ENCODE measurements at regions not wholly inside any gene's neighbourhood (a gene's known extent, or its start where the extent isn't known, plus 50 kb on each side); places are given as distances from the start of the nearest gene placed in this dataset.
"Not testable (repeated sequence)": the region's sequence is repeated elsewhere in the genome, so short reads cannot be mapped to it uniquely, and the experiment has no call there.

- in situ Hi-C loops (cut with MboI; ENCODE audit: low sequenced_read_pairs): not testable (repeated sequence)
These were observed 106.1 kb downstream of the CHD1L start for GRCh38 chr1:147348592-147348991.

GRCh38 chr1:147349533-147349932 is 107.0 kb downstream of the CHD1L start:
- in situ Hi-C loops (cut with MboI; ENCODE audit: low sequenced_read_pairs): no loop called here

DNA sequence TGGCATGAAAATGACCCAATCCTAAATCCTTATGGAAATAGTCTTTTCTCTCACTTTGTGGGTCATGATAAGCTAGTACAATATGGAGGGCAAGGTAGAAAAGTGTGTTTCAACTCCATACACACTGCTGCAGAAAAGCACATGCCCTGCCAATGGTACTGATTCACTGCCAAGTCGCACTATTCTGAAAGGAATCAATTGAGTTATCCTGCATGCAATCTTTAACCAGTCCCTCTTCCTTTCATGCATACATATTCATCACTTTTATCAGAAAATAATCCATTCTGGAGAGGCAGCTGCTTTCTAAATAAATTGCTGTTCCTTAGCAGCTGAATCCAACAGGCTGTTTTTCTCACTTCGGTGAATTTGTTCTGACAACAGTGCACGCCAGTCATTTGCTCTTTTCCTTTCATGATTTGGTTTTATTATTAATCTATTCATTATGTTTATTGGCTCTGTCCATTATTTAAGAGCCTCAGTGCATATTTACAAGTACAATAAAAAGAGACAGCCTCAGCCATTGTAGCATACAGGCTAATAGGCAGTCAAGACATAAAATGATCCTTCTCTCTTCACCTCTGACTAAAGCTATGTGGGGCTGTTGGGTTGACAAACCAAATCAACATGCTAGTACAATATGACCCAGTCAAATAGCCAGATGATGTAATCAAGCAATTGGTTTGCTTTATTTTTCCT is 108.8 kb downstream of the CHD1L start:
- in situ Hi-C loops (cut with MboI; ENCODE audit: low sequenced_read_pairs): no loop called here

DNA sequence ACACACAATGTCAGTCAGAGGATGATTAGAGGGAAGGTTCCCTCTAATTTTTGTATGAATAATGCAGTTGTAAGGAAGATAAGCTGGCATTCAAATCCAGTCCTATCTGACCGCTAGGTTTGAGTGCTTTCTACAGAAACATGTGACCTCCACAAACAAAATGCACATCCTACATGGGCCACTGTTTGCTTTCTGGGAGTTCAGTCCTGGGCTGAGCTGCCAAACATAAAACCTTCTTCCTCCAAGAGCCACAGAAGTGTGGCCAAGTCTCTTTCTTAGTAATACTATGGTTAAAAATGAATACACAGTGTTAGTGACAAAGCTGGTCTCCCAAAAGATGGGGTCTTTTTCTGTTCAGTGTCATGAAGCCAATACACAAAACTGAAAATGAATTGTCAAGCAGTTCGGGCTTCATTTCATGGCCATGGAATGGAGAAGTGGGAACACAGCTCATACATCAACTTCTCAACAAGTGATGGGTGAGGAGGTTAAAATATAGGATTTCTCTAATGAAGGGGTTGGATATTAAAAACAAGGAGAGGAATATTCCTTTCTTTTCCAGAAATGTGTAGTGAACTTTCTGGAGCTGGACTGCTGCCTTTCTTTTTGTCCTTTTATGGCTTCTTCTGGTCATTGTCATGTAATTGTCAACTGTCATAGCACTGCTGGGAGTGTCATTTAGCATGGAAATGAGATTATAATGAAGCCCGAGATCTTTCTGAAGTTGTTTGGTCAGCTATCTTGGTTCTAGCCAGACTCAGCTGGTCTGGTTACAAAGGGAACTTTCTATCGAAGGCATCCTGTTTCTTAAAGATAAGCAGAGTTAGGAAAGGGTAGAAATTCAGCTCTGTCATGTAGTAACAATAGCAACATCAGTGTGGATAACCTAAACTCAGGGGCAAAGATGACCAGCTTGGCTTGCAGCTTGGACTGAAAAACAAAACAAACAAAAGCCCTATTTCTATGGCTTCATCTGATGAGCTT is 135.1 kb downstream of the CHD1L start:
- in situ Hi-C loops (cut with MboI; ENCODE audit: low sequenced_read_pairs): no loop called here

DNA sequence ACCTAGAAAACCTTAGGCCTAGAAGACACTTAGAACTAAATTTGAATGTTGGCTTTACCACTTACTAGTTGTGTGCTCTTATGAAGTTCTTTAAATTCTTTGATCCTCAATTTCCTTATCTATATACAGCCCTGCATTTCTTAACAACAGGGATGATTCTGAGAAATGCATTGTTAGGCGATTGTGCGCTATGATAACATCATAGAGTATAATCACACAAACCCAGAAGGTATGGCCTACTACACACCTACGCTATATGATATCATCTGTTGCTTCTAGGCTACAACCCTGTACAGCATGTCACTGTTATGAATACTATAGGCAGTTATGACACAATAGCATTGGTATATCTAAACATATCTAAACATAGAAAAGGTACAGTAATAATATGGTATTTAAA is 137.4 kb downstream of the CHD1L start:
- in situ Hi-C loops (cut with MboI; ENCODE audit: low sequenced_read_pairs): no loop called here

DNA sequence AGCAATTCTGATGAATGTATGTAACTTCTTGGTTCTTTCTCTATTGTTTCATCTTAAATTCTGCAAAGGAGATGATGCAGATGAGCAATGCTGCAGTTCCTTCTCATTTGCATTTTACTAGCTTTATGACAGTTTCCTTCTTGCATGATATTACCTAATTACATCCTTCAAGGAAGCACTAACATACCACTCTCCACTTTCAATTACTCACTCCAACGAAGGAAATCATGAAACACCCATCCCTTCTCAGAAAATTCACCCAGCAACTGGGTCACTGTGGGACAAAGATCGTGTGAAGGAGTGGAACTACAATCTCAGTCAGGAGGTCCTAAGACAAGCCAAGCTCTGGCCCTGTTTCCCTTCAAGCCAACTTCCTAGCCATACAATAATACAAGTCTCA is 142.3 kb downstream of the CHD1L start:
- in situ Hi-C loops (cut with MboI; ENCODE audit: low sequenced_read_pairs): no loop called here

- in situ Hi-C loops (cut with MboI; ENCODE audit: low sequenced_read_pairs): no loop called here
These were observed 146.5 kb downstream of the CHD1L start for GRCh38 chr1:147388969-147389368.

DNA sequence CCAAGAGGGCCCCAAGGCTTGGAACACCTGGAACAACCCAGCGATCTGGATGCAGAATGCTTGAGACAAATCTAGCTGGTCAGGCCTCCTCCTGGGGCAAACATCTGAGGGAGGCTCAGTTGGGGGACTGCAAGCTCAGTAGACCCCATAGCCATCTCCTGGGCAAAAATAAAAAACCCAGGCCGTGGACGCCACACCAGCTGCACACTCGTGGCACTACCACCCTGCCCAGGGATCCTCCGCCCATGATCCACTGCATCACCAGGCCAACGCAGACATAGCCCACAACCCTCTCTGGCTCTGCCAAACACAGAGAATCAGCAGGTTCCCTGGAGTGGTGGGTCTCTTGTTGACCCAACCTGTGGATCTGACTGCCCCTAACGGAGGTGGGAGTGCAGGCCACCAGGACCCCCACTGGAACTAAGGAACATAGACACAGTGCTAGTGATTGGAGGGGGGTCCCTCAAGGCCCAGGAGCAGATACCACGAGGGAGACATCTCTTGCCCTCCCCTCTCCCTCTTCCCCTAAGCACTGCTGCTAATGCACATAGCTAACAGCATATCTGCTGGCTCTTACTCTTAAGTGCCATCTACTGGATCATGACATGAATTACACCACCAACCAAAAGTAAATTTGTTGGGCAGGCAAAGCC is 147.2 kb downstream of the CHD1L start:
- in situ Hi-C loops (cut with MboI; ENCODE audit: low sequenced_read_pairs): no loop called here

DNA sequence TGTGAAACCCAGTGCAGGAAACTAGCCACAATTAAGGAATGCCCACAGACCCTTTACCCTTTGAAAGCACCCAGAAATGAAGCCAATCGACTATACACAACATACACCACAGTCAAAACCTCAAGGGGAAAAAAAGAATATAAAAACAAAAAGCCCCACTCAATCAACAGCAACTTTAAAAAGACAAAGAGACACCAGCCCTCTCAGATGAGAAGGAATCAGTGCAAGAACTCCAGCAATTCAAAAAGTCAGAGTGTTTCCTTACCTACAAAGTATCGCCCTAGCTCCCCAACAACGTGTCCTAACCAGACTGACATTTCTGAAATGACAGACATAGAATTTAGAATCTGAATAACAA is 147.7 kb downstream of the CHD1L start:
- in situ Hi-C loops (cut with MboI; ENCODE audit: low sequenced_read_pairs): no loop called here

DNA sequence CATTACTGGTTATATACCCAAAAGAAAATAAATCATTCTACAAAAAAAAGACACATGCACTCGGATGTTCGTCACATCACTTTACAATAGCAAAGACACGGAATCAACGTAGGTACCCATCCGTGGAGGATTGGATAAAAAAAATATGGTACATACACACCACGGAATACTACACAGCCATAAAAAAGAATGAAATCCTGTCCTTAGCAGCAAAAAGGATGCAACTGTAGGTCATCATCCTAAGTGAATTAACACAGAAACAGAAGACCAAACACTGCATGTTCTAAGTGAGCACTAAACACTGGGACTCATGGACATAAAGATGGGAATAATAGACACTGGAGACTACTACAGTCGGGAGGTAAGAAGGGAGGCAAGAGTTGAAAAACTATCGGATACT is 148.6 kb downstream of the CHD1L start:
- in situ Hi-C loops (cut with MboI; ENCODE audit: low sequenced_read_pairs): no loop called here

- in situ Hi-C loops (cut with MboI; ENCODE audit: low sequenced_read_pairs): not testable (repeated sequence)
These were observed 138.8 kb upstream of the BCL9 start for GRCh38 chr1:147402326-147403045.

DNA sequence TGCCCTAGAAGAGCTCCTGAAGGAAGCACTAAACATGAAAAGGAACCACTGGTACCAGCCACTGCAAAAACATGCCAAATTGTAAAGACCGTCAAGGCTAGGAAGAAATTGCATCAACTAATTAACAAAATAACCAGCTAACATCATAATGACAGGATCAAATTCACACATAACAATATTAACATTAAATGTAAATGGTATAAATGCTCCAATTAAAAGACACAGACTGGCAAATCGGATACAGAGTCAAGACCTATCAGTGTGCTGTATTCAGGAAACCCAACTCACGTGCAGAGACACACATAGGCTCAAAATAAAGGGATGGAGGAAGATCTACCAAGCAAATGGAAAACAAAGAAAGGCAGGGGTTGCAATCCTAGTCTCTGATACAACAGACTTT is 137.0 kb upstream of the BCL9 start:
- in situ Hi-C loops (cut with MboI; ENCODE audit: low sequenced_read_pairs): not testable (repeated sequence)

GRCh38 chr1:147409886-147410285 is 131.4 kb upstream of the BCL9 start:
- in situ Hi-C loops (cut with MboI; ENCODE audit: low sequenced_read_pairs): no loop called here

DNA sequence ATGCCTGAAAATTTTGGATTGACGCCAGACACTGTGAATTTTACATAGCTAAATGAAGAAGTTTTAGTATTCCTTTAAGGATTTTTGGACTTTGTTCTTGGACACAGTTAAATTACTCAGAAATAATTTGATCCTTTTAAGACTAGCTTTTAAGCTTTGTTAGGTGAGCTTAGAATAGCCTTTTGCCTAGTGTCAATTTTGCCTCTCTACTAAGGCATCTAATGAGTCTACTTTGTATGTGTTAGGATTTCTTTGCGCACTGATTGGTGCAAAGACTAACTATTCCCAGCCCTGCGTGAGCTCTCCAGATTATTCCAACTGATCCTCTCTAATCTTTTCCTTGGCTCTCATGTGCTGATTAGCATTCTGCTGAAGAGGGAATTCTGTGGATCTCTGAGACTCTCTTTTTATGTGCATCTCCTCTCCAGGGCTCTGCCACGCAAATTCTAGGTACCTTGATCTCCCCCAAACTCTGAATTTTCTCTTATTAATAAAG is 128.1 kb upstream of the BCL9 start:
- in situ Hi-C loops (cut with MboI; ENCODE audit: low sequenced_read_pairs): no loop called here

- in situ Hi-C loops (cut with MboI; ENCODE audit: low sequenced_read_pairs): no loop called here
These were observed 126.7 kb upstream of the BCL9 start for GRCh38 chr1:147414505-147415163.

- in situ Hi-C loops (cut with MboI; ENCODE audit: low sequenced_read_pairs): no loop called here
These were observed 124.3 kb upstream of the BCL9 start for GRCh38 chr1:147417024-147417423.

GRCh38 chr1:147423100-147423827 is 118.0 kb upstream of the BCL9 start:
- in situ Hi-C loops (cut with MboI; ENCODE audit: low sequenced_read_pairs): not testable (repeated sequence)

DNA sequence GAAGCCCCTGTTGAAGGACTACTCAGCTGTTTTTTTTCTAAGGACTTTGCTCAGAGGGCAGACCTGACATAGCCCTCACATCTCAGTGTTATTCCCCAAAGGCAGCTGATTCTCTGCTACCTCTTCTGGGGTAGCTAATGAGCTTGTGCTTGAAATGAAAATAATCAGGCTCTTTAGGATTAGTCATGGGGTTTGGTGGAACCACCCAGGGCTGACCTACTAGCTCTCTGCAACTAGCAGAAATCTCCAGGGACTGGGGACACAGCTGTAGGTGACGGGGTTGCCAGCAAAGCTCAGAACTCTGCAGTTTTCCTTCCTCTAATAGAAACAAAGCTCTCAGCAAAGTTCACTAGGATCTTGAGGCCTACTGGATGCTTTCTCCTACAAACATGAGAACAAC is 106.4 kb upstream of the BCL9 start:
- in situ Hi-C loops (cut with MboI; ENCODE audit: low sequenced_read_pairs): no loop called here

- in situ Hi-C loops (cut with MboI; ENCODE audit: low sequenced_read_pairs): no loop called here
These were observed 96.9 kb upstream of the BCL9 start for GRCh38 chr1:147444381-147444780.

DNA sequence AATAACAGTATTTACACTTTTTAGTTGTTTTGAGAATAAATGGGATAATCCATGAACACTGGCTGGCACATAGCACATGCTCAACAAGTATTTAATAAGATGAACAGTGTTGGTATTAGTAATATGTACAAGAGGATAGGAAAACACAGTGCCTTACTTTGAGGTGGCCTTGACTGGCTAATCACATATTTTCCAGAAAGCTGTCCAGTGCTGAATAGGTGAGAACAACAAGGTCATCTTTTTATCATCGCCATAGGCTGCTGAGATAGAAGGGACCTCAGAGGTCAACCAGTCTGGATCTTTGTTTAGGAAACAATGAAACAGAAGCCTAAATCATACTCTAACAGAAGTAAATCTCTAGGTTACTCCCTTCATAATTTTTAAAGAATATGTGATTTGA is 89.7 kb upstream of the BCL9 start:
- in situ Hi-C loops (cut with MboI; ENCODE audit: low sequenced_read_pairs): no loop called here
